K562 (cell line): ENCODE measurements at regions not wholly inside any gene's neighbourhood (a gene's known extent, or its start where the extent isn't known, plus 50 kb on each side); places are given as distances from the start of the nearest gene placed in this dataset.

Source experiments
- ATAC-seq: fragments of 200-7000 bp; cut with Tn5 transposase; 3 replicates; pipeline ENCODE4 v1.9.1; 2020; ENCODE audit warnings: moderate library complexity
- BruUV-seq: library from RNA; stranded (reverse); fragments of 400-500 nt; replicated peaks from 2 replicates; lab custom pipeline; 2021; lab: Mats Ljungman, UMichigan
- CTCF ChIA-PET: fragments of 300-600 bp; formaldehyde crosslinking; extraction: SDS; loops from one replicate; lab custom pipeline; 2021; ENCODE audit warnings: low intra/inter-chr PET ratio; lab: Yijun Ruan, JAX
- POLR2A ChIA-PET: fragments of 300-600, 350-650 bp; sonication (Branson Sonifier 250); formaldehyde crosslinking; extraction: SDS; loops from one replicate; lab custom pipeline; 2021; ENCODE audit warnings: antibody characterized with exemption, inconsistent platforms; lab: Yijun Ruan, JAX
- DNase-seq, 4 experiments: peaks; one replicate each; pipeline versions ENCODE4 v3.0.0 to v3.0.0-alpha.2; 2011 to 2018; ENCODE audit warnings: low spot score in 3 of 4, mixed read lengths in 3 of 4; ENCODE audit errors: extremely low read depth in 1 of 4
- FAIRE-seq: peaks from 2 replicates; lab custom pipeline; 2011; peaks lifted over from hg19 to GRCh38; lab: Jason Lieb, UNC
- H2AFZ ChIP-seq: 2 replicates; pipeline ENCODE4 v1.6.0; 2011; ENCODE audit warnings: low read depth, low read length, control low read depth, inconsistent platforms
- H3K27ac ChIP-seq: fragments of 200-600 bp; 3 replicates; pipeline ENCODE4 v1.8.0; 2011; ENCODE audit warnings: low read depth, mild to moderate bottlenecking, control low read depth, inconsistent platforms, low read length, moderate library complexity, mixed read lengths; ENCODE audit errors: extremely low read depth
- H3K27me3 ChIP-seq, 2 experiments: fragments of 300-600 bp in 1 of 2; 2 replicates in 1 of 2; 3 replicates in 1 of 2; pipeline versions ENCODE4 v1.6.0 to v1.8.0; 2011; ENCODE audit warnings: inconsistent platforms in 2 of 2, low read length in 2 of 2, mild to moderate bottlenecking in 1 of 2, mixed read lengths in 1 of 2, moderate library complexity in 1 of 2; ENCODE audit not compliant: control insufficient read depth in 2 of 2, insufficient read depth in 2 of 2
- H3K36me3 ChIP-seq: fragments of 300-600 bp; 3 replicates; pipeline ENCODE4 v1.8.0; 2011; ENCODE audit warnings: mild to moderate bottlenecking, low read length, inconsistent platforms; ENCODE audit not compliant: control insufficient read depth, insufficient read depth
- H3K4me1 ChIP-seq, 2 experiments: fragments of 200-600 bp in 1 of 2; replicated peaks in 1 of 2; 2 replicates in 1 of 2; 3 replicates in 1 of 2; pipeline versions ENCODE4 v1.5.1 to v1.8.0; 2011; ENCODE audit warnings: inconsistent platforms in 2 of 2, low read length in 2 of 2, mild to moderate bottlenecking in 1 of 2, mixed read lengths in 1 of 2, moderate library complexity in 1 of 2; ENCODE audit not compliant: control insufficient read depth in 2 of 2, insufficient read depth in 2 of 2
- H3K4me2 ChIP-seq: 2 replicates; pipeline ENCODE4 v1.6.1; 2011; ENCODE audit warnings: low read length, control low read depth, inconsistent platforms, mixed read lengths; ENCODE audit not compliant: insufficient read depth
- H3K4me3 ChIP-seq: fragments of 200-600 bp; sonication (generic), shearing (Covaris generic); 2 replicates; pipeline ENCODE4 v1.5.1; 2016; ENCODE audit warnings: control low read depth, inconsistent platforms
- H3K79me2 ChIP-seq: fragments of 200-600 bp; 3 replicates; pipeline ENCODE4 v1.8.0; 2011; ENCODE audit warnings: low read length, inconsistent platforms; ENCODE audit not compliant: control insufficient read depth, insufficient read depth
- H3K9ac ChIP-seq, 2 experiments: 2 replicates each; pipeline versions ENCODE4 v1.6.0 to v1.6.1; 2011; ENCODE audit warnings: low read depth in 2 of 2, low read length in 2 of 2, control low read depth in 1 of 2, inconsistent platforms in 1 of 2, mild to moderate bottlenecking in 1 of 2, mixed read lengths in 1 of 2; ENCODE audit not compliant: insufficient read depth in 1 of 2
- H3K9me1 ChIP-seq: one replicate; pipeline ENCODE4 v1.6.0; 2011; ENCODE audit warnings: inconsistent platforms, mild to moderate bottlenecking, low read length, moderate library complexity; ENCODE audit not compliant: control insufficient read depth, insufficient read depth
- H3K9me3 ChIP-seq: replicated peaks from 2 replicates; pipeline ENCODE4 v1.5.1; 2011; ENCODE audit warnings: low read depth, low read length, inconsistent platforms; ENCODE audit not compliant: control insufficient read depth, insufficient read depth
- H4K20me1 ChIP-seq: replicated peaks from 2 replicates; pipeline ENCODE4 v1.6.1; 2011; ENCODE audit warnings: low read length, inconsistent platforms, mixed read lengths; ENCODE audit not compliant: control insufficient read depth, insufficient read depth
- ATF1 ChIP-seq, 2 experiments: fragments of 450-650 bp in 1 of 2; IDR thresholded peaks; 2 replicates each; pipeline ENCODE4 v1.6.1; 2016; ENCODE audit warnings: missing compliant biosample characterization in 1 of 2, missing genetic modification characterization in 1 of 2
- BCOR ChIP-seq: fragments of 450-650 bp; IDR thresholded peaks from 2 replicates; pipeline ENCODE4 v1.6.1; 2016
- CEBPG ChIP-seq, 3 experiments: fragments of 200-800 bp in 1 of 3; sonication (Bioruptor generic) in 1 of 3; sonication (generic) in 1 of 3; formaldehyde crosslinking in 1 of 3; IDR thresholded peaks in 2 of 3; conservative IDR thresholded peaks in 1 of 3; 2 replicates each; pipeline versions ENCODE4 v1.6.1 to v1.8.0; 2016 to 2022; ENCODE audit warnings: missing compliant biosample characterization in 2 of 3, missing genetic modification characterization in 2 of 3, mild to moderate bottlenecking in 1 of 3, missing genetic modification reagents in 1 of 3
- DIDO1 ChIP-seq: fragments of 450-650 bp; IDR thresholded peaks from 2 replicates; pipeline ENCODE4 v1.6.1; 2016; ENCODE audit warnings: low read depth, missing biosample characterization, missing genetic modification characterization
- GATA2 ChIP-seq: sonication (generic); formaldehyde crosslinking; IDR thresholded peaks from 2 replicates; pipeline ENCODE4 v1.4.0; 2020; ENCODE audit warnings: mild to moderate bottlenecking, missing genetic modification reagents
- HDAC1 ChIP-seq, 2 experiments: fragments of 450-650 bp; IDR thresholded peaks; 2 replicates each; pipeline ENCODE4 v1.6.1; 2016 to 2017; ENCODE audit warnings: inconsistent platforms in 1 of 2, mild to moderate bottlenecking in 1 of 2, moderate library complexity in 1 of 2
- PATZ1 ChIP-seq: fragments of 250-450 bp; sonication (Bioruptor Pico); IDR thresholded peaks from 2 replicates; pipeline ENCODE4 v1.5.0; 2020; ENCODE audit warnings: mild to moderate bottlenecking, borderline replicate concordance
- PHF20 ChIP-seq: fragments of 450-650 bp; IDR thresholded peaks from 2 replicates; pipeline ENCODE4 v1.6.1; 2018; ENCODE audit not compliant: partially characterized antibody
- RNF219 ChIP-seq: fragments of 250-450 bp; sonication (Bioruptor Pico); IDR thresholded peaks from 2 replicates; pipeline ENCODE4 v1.5.0; 2022; ENCODE audit warnings: mild to moderate bottlenecking
- SMAD3 ChIP-seq: fragments of 450-650 bp; formaldehyde crosslinking; conservative IDR thresholded peaks from 2 replicates; pipeline ENCODE4 v1.4.0; 2020; ENCODE audit warnings: mild to moderate bottlenecking
- SMARCA4 ChIP-seq: fragments of 450-650 bp; IDR thresholded peaks from 2 replicates; pipeline ENCODE4 v1.6.1; 2016
- TEAD2 ChIP-seq: fragments of 450-650 bp; IDR thresholded peaks from 2 replicates; pipeline ENCODE4 v1.6.1; 2016; ENCODE audit warnings: missing genetic modification characterization, control low read depth, missing compliant biosample characterization
- TFAM ChIP-seq: fragments of 250-450 bp; sonication (Bioruptor Pico); conservative IDR thresholded peaks from 2 replicates; pipeline ENCODE4 v1.5.0; 2021; ENCODE audit warnings: mild to moderate bottlenecking, moderate library complexity
- ZBTB17 ChIP-seq: fragments of 450-650 bp; formaldehyde crosslinking; IDR thresholded peaks from 2 replicates; pipeline ENCODE4 v1.4.0; 2020; ENCODE audit warnings: mild to moderate bottlenecking
- ZBTB33 ChIP-seq: sonication (generic); formaldehyde crosslinking; IDR thresholded peaks from 2 replicates; pipeline ENCODE4 v1.8.1; 2023; ENCODE audit warnings: mild to moderate bottlenecking, missing genetic modification reagents
- ZNF121 ChIP-seq: sonication (generic); formaldehyde crosslinking; conservative IDR thresholded peaks from 2 replicates; pipeline ENCODE4 v1.8.0; 2022; ENCODE audit warnings: missing genetic modification reagents
- ZNF124 ChIP-seq: sonication (generic); formaldehyde crosslinking; IDR thresholded peaks from 2 replicates; pipeline ENCODE4 v1.8.1; 2022; ENCODE audit warnings: missing genetic modification reagents
- ZNF41 ChIP-seq: fragments of 250-450 bp; sonication (Bioruptor Pico); conservative IDR thresholded peaks from 2 replicates; pipeline ENCODE4 v1.4.0; 2020; ENCODE audit warnings: mild to moderate bottlenecking
- ZNF707 ChIP-seq: fragments of 250-450 bp; sonication (Bioruptor Pico); conservative IDR thresholded peaks from 2 replicates; pipeline ENCODE4 v1.8.0; 2022; ENCODE audit warnings: inconsistent platforms, mild to moderate bottlenecking, moderate library complexity
- WGBS: fragments of 100-300 bp; shearing (Covaris generic); methylation state at CpG from one replicate; pipeline ENCODE4 v1.1.6; 2016; ENCODE audit warnings: low coverage, mixed read lengths; ENCODE audit not compliant: insufficient coverage; ENCODE audit errors: missing lambda C conversion rate; 5-methylcytosine and 5-hydroxymethylcytosine counted together
- in situ Hi-C: fragments of 300-500 bp; cut with MboI; formaldehyde crosslinking; loops from 4 replicates; pipeline ENCODE4 v1.15.0; 2018; ENCODE audit warnings: inconsistent platforms, mixed read lengths
- intact Hi-C: fragments of 100-400 bp; cut with micrococcal nuclease; formaldehyde crosslinking; loops from 2 replicates; pipeline ENCODE4 v1.14.2; 2022

DNA sequence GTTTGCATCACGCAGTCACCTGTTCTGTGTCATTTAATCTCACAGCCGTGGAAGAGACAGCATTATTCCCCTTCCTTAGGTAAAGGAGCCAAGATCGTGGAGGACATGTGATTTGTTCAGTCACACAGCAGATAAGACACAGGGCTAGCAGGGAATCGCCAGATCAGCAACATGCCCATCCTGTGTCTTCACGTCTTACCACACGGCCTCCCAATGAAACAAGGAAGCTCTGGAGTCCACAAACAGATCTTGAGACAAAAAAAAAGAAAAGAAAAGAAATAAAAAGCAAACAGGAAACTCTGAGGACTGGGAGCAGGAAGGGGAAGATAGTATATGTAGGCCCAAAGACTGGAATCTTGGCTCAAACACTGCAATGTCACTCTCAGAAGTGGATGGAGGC, 155.3 kb downstream of the ADSS2 start:
- ChIA-PET POLR2A (no interaction called here), CTCF (no interaction called here)
- intact Hi-C loops (no loop called here), in situ Hi-C loops (no loop called here)
- peak overlapping the region; percentile 35 for H2AFZ ChIP-seq
- H3K9me1 ChIP-seq = no peaks in the 10 kb centered on the region
- H3K9me3 ChIP-seq = no peaks in the 10 kb centered on the region
- H3K27me3 ChIP-seq = peaks cover 10 to 16% of the 10 kb centered on the region in 2 experiments
- no peak overlapping the region for H3K27ac ChIP-seq
- no peaks in the 10 kb centered on the region for H3K36me3 ChIP-seq
- no peaks in the 10 kb centered on the region for H4K20me1 ChIP-seq
- FAIRE-seq (no peak), DNase-seq (peak in 1 of 4 experiments; percentile 50), ATAC-seq (peak; percentile 18; the same call in 1 of the 3 replicates)
- H3K79me2 ChIP-seq = no peaks in the 10 kb centered on the region
- H3K4me1 ChIP-seq = peaks cover 11 to 16% of the 10 kb centered on the region in 2 experiments
- H3K4me3 ChIP-seq = no peak overlapping the region
- H3K9ac ChIP-seq = no peak overlapping the region; a peak in 1 of 4 replicates
- 8% methylated on average over 6 of the region's 6 CpGs for WGBS
- BruUV-seq = no TSS peak
- 0 out of 2 replicates have a peak overlapping the region, but pooled peaks have one; percentile 0 for H3K4me2 ChIP-seq
- TF ChIP-seq ZNF41 (no peak), TFAM (CRISPR knock-in tag) (no peak), DIDO1 (tag) (no peak), ZBTB17 (CRISPR knock-in tag) (no peak), TEAD2 (tag) (no peak), CEBPG (CRISPR knock-in tag; IDR thresholded peaks at IDR 0.05) (no peak), CEBPG (tag; conservative IDR thresholded peaks at IDR 0.05 in 1 of 2, IDR thresholded peaks at IDR 0.05 in 1 of 2) (peak in 1 of 2 experiments; percentile 7; a peak in 1 of 4 replicates), HDAC1 (IDR thresholded peaks at IDR 0.05) (no peak), PHF20 (no peak), ATF1 (CRISPR knock-in tag; IDR thresholded peaks at IDR 0.05) (no peak), ATF1 (tag; IDR thresholded peaks at IDR 0.05) (peak; percentile 44; the same call in 1 of the 2 replicates), SMAD3 (no peak), SMARCA4 (peak; percentile 32; the same call in 1 of the 2 replicates), ZNF707 (no peak), PATZ1 (CRISPR knock-in tag) (no peak), RNF219 (no peak), GATA2 (CRISPR knock-in tag) (no peak), ZBTB33 (no peak), ZNF121 (CRISPR knock-in tag) (no peak), ZNF124 (CRISPR knock-in tag) (no peak), BCOR (no peak)
